SK-N-SH treated with all-trans-retinoic acid at 6 μM for 48 hours (cell line): ENCODE measurements at regions not wholly inside any gene's neighbourhood (a gene's known extent, or its start where the extent isn't known, plus 50 kb on each side); places are given as distances from the start of the nearest gene placed in this dataset.

ENCODE experiments used
- BACH2 ChIP-seq: fragments of 250-450 bp; sonication (Bioruptor Pico); IDR thresholded peaks from 2 replicates; pipeline ENCODE4 v1.9.0; 2021; ENCODE audit warnings: mild to moderate bottlenecking, borderline replicate concordance
- CREB5 ChIP-seq: fragments of 250-450 bp; sonication (Bioruptor Pico); IDR thresholded peaks from 2 replicates; pipeline ENCODE4 v1.5.1; 2020; ENCODE audit warnings: low read depth, mild to moderate bottlenecking, moderate library complexity
- CSRNP3 ChIP-seq: fragments of 250-450 bp; sonication (Bioruptor Pico); IDR thresholded peaks from 2 replicates; pipeline ENCODE4 v1.5.1; 2021; ENCODE audit warnings: mild to moderate bottlenecking, moderate library complexity
- PATZ1 ChIP-seq: fragments of 250-450 bp; sonication (Bioruptor Pico); IDR thresholded peaks from 2 replicates; pipeline ENCODE4 v1.8.0; 2020; ENCODE audit warnings: mild to moderate bottlenecking, moderate library complexity, borderline replicate concordance
- RARB ChIP-seq: fragments of 250-450 bp; sonication (Bioruptor Pico); IDR thresholded peaks from 2 replicates; pipeline ENCODE4 v1.8.0; 2021; ENCODE audit warnings: mild to moderate bottlenecking, moderate library complexity
- TSHZ2 ChIP-seq: fragments of 250-450 bp; sonication (Bioruptor Pico); IDR thresholded peaks from 2 replicates; pipeline ENCODE4 v1.5.0; 2020; ENCODE audit warnings: mild to moderate bottlenecking, moderate library complexity
- ZC3H10 ChIP-seq: fragments of 250-450 bp; sonication (Bioruptor Pico); IDR thresholded peaks from 2 replicates; pipeline ENCODE4 v1.5.1; 2021; ENCODE audit warnings: mild to moderate bottlenecking, moderate library complexity
- ZFP30 ChIP-seq: fragments of 450-650 bp; formaldehyde crosslinking; IDR thresholded peaks from 2 replicates; pipeline ENCODE4 v1.5.0; 2022; ENCODE audit warnings: mild to moderate bottlenecking, moderate library complexity
- ZNF565 ChIP-seq: fragments of 450-650 bp; formaldehyde crosslinking; conservative IDR thresholded peaks from 2 replicates; pipeline ENCODE4 v1.5.0; 2020; ENCODE audit warnings: low read depth, mild to moderate bottlenecking, moderate library complexity
- ZNF70 ChIP-seq: fragments of 450-650 bp; formaldehyde crosslinking; IDR thresholded peaks from 2 replicates; pipeline ENCODE4 v1.5.0; 2020; ENCODE audit warnings: mild to moderate bottlenecking, moderate library complexity

- TF ChIP-seq BACH2 (no peak), RARB (CRISPR knock-in tag) (no peak), ZC3H10 (no peak), CSRNP3 (CRISPR knock-in tag) (no peak), PATZ1 (CRISPR knock-in tag) (no peak), ZFP30 (CRISPR knock-in tag) (no peak), TSHZ2 (CRISPR knock-in tag) (no peak), ZNF70 (no peak), ZNF565 (CRISPR knock-in tag) (no peak), CREB5 (no peak)
Observed at GRCh38 chr2:194363295-194363694, 1293.7 kb upstream of the SLC39A10 start.
